Keratinocyte (primary cell): ENCODE measurements at regions not wholly inside any gene's neighbourhood (a gene's known extent, or its start where the extent isn't known, plus 50 kb on each side); places are given as distances from the start of the nearest gene placed in this dataset.
A peak's percentile ranks its signal among the peaks of the same experiment; 100 is the strongest.

ENCODE experiments used
- DNase-seq: peaks from one replicate; pipeline ENCODE4 v3.0.0-alpha.2; 2011; ENCODE audit warnings: low read depth, missing footprints, low spot score
- FAIRE-seq: peaks from 2 replicates; lab custom pipeline; 2011; peaks lifted over from hg19 to GRCh38; lab: Jason Lieb, UNC
- H2AFZ ChIP-seq: 2 replicates; pipeline ENCODE4 v1.6.0; 2012; ENCODE audit warnings: low read length, control low read depth, inconsistent platforms; ENCODE audit not compliant: control insufficient read depth
- H3K27ac ChIP-seq: 2 replicates; pipeline ENCODE4 v1.5.1; 2011; ENCODE audit warnings: low read length; ENCODE audit not compliant: control insufficient read depth, insufficient read depth
- H3K27me3 ChIP-seq: 3 replicates; pipeline ENCODE4 v1.6.0; 2011; ENCODE audit warnings: low read length; ENCODE audit not compliant: control insufficient read depth, insufficient read depth; ENCODE audit errors: extremely low read depth
- H3K36me3 ChIP-seq, 2 experiments: 2 replicates in 1 of 2; 3 replicates in 1 of 2; pipeline ENCODE4 v1.5.1; 2011; ENCODE audit warnings: low read length in 2 of 2, mild to moderate bottlenecking in 1 of 2; ENCODE audit not compliant: control insufficient read depth in 2 of 2, insufficient read depth in 2 of 2; ENCODE audit errors: extremely low read depth in 1 of 2
- H3K4me1 ChIP-seq: 3 replicates; pipeline ENCODE4 v1.5.1; 2011; ENCODE audit warnings: low read length; ENCODE audit not compliant: control insufficient read depth, insufficient read depth; ENCODE audit errors: extremely low read depth
- H3K4me2 ChIP-seq: 3 replicates; pipeline ENCODE4 v1.6.0; 2011; ENCODE audit warnings: low read depth, low read length; ENCODE audit not compliant: control insufficient read depth, insufficient read depth; ENCODE audit errors: extremely low read depth
- H3K4me3 ChIP-seq, 3 experiments: fragments of 200-600 bp in 1 of 3; sonication (generic) in 1 of 3; 2 replicates in 2 of 3; 3 replicates in 1 of 3; pipeline ENCODE4 v1.5.1; 2011 to 2016; ENCODE audit warnings: low read length in 3 of 3, mild to moderate bottlenecking in 3 of 3, control low read depth in 2 of 3, inconsistent platforms in 1 of 3, low read depth in 1 of 3, mixed read lengths in 1 of 3, mixed run types in 1 of 3, moderate library complexity in 1 of 3; ENCODE audit not compliant: control insufficient read depth in 2 of 3, insufficient read depth in 2 of 3; ENCODE audit errors: extremely low read depth in 1 of 3
- H3K79me2 ChIP-seq: 2 replicates; pipeline ENCODE4 v1.6.0; 2012; ENCODE audit warnings: low read length; ENCODE audit not compliant: control insufficient read depth, insufficient read depth
- H3K9ac ChIP-seq: 3 replicates; pipeline ENCODE4 v1.6.0; 2011; ENCODE audit warnings: low read length; ENCODE audit not compliant: control insufficient read depth, insufficient read depth; ENCODE audit errors: extremely low read depth
- H3K9me1 ChIP-seq: 3 replicates; pipeline ENCODE4 v1.6.0; 2011; ENCODE audit warnings: low read length; ENCODE audit not compliant: control insufficient read depth, insufficient read depth; ENCODE audit errors: extremely low read depth
- H3K9me3 ChIP-seq: 2 replicates; pipeline ENCODE4 v1.5.1; 2012; ENCODE audit warnings: low read depth, low read length; ENCODE audit not compliant: control insufficient read depth
- H4K20me1 ChIP-seq: 3 replicates; pipeline ENCODE4 v1.6.0; 2011; ENCODE audit warnings: low read length; ENCODE audit not compliant: control insufficient read depth, insufficient read depth; ENCODE audit errors: extremely low read depth
- CTCF ChIP-seq, 3 experiments: IDR thresholded peaks in 1 of 3; conservative IDR thresholded peaks in 1 of 3; optimal IDR thresholded peaks in 1 of 3; 2 replicates in 2 of 3; 3 replicates in 1 of 3; pipeline versions ENCODE3 to v1.5.1; 2011; ENCODE audit warnings: low read length in 3 of 3, mild to moderate bottlenecking in 3 of 3, moderate library complexity in 2 of 3, control low read depth in 1 of 3, inconsistent platforms in 1 of 3; ENCODE audit not compliant: insufficient read depth in 2 of 3; ENCODE audit errors: extremely low read depth in 1 of 3
- EZH2 ChIP-seq: IDR thresholded peaks from one replicate; pipeline ENCODE4 v1.6.1; 2012; ENCODE audit warnings: inconsistent platforms, mild to moderate bottlenecking, low read length, moderate library complexity
- dilution Hi-C: fragments of 300-500 bp; cut with MboI; formaldehyde crosslinking; loops from one replicate; pipeline ENCODE4 v1.7.0; 2020; ENCODE audit warnings: low sequenced_read_pairs; ENCODE audit not compliant: extremely low pct_ligation_motif_present

- dilution Hi-C loops = no loop called here
Observed at GRCh38 chr4:217891-218290, 87.4 kb downstream of the ZNF732 start.

GRCh38 chr4:213971-214370 is 89.7 kb downstream of the ZNF718 start:
- no peak for DNase-seq
- peak overlapping the region; percentile 45 for H3K4me2 ChIP-seq
- no peaks in the 10 kb centered on the region for H4K20me1 ChIP-seq
- dilution Hi-C loops = no loop called here
- H3K27me3 ChIP-seq = peaks cover 14% of the 10 kb centered on the region
- H3K27ac ChIP-seq = no peak overlapping the region
- H3K36me3 ChIP-seq = no peaks in the 10 kb centered on the region
- TF ChIP-seq CTCF (optimal IDR thresholded peaks at IDR 0.05 in 1 of 3, IDR thresholded peaks at IDR 0.05 in 1 of 3, conservative IDR thresholded peaks at IDR 0.05 in 1 of 3; ENCODE audit: extremely low read depth in 1 of 3, insufficient read depth in 2 of 3, low read length in 3 of 3) (no peak), EZH2 (no peak)
- peaks cover 3% of the 10 kb centered on the region for H3K4me1 ChIP-seq
- H2AFZ ChIP-seq = no peak overlapping the region
- no peaks in the 10 kb centered on the region for H3K79me2 ChIP-seq
- no peaks in the 10 kb centered on the region for H3K9me1 ChIP-seq
- no peak for FAIRE-seq
- H3K9me3 ChIP-seq = peaks cover 11% of the 10 kb centered on the region
- no peak overlapping the region for H3K9ac ChIP-seq
- no peak overlapping the region for H3K4me3 ChIP-seq

More at GRCh38 chr4:217891-218290, 87.4 kb downstream of the ZNF732 start:
- no peaks in the 10 kb centered on the region for H3K9me1 ChIP-seq
- H3K9me3 ChIP-seq = peaks cover 3% of the 10 kb centered on the region
- no peak overlapping the region for H3K4me2 ChIP-seq
- FAIRE-seq (no peak), DNase-seq (no peak)
- H3K4me1 ChIP-seq = peaks cover 3% of the 10 kb centered on the region
- no peak overlapping the region for H2AFZ ChIP-seq
- H3K79me2 ChIP-seq = no peaks in the 10 kb centered on the region
- H3K27me3 ChIP-seq = peaks cover 9% of the 10 kb centered on the region
- no peaks in the 10 kb centered on the region for H3K36me3 ChIP-seq
- H3K4me3 ChIP-seq = no peak overlapping the region
- no peaks in the 10 kb centered on the region for H4K20me1 ChIP-seq
- TF ChIP-seq CTCF (optimal IDR thresholded peaks at IDR 0.05 in 1 of 3, IDR thresholded peaks at IDR 0.05 in 1 of 3, conservative IDR thresholded peaks at IDR 0.05 in 1 of 3; ENCODE audit: extremely low read depth in 1 of 3, insufficient read depth in 2 of 3, low read length in 3 of 3) = no peak
- no peak for TF ChIP-seq EZH2
- no peak overlapping the region for H3K9ac ChIP-seq
- no peak overlapping the region for H3K27ac ChIP-seq
